Liver (tissue), 3 donors: ENCODE measurements at regions not wholly inside any gene's neighbourhood (a gene's known extent, or its start where the extent isn't known, plus 50 kb on each side); places are given as distances from the start of the nearest gene placed in this dataset.

Source experiments
- JUND ChIP-seq, 2 donors: IDR thresholded peaks; 2 replicates each; pipeline ENCODE4 v1.6.1; 2016; ENCODE audit warnings: antibody characterized with exemption in 2 of 2
- TF ChIP-seq, protein P1 (sequence below): fragments of 150-350 bp; IDR thresholded peaks from 2 replicates; pipeline ENCODE4 v1.5.1; 2017; ENCODE audit warnings: improper control_type of control experiment, low read depth, low read length; ENCODE audit not compliant: missing input control
- donor health status: healthy.
- donor health status: healthy.

DNA sequence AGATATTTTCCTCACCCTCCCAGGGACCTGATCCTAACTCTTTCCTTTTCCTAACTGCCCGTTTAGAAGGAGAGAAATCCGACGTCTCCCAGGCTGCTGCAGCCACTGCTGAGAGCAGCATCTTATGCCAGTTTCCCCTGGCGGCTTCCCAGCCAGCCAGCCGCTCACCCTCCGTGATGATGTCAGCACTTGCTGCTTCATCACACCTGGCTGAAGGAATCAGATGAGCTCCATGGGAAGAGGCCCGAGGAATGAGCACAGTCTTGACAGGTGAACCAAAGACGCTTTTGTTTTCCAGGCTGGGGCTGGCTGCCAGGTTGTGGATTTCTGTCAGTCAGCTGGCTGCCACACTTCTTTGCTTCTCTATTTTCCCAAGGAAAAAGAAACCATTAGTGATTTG is 445.1 kb upstream of the RBMS3 start:
- TF ChIP-seq, protein P1, sequence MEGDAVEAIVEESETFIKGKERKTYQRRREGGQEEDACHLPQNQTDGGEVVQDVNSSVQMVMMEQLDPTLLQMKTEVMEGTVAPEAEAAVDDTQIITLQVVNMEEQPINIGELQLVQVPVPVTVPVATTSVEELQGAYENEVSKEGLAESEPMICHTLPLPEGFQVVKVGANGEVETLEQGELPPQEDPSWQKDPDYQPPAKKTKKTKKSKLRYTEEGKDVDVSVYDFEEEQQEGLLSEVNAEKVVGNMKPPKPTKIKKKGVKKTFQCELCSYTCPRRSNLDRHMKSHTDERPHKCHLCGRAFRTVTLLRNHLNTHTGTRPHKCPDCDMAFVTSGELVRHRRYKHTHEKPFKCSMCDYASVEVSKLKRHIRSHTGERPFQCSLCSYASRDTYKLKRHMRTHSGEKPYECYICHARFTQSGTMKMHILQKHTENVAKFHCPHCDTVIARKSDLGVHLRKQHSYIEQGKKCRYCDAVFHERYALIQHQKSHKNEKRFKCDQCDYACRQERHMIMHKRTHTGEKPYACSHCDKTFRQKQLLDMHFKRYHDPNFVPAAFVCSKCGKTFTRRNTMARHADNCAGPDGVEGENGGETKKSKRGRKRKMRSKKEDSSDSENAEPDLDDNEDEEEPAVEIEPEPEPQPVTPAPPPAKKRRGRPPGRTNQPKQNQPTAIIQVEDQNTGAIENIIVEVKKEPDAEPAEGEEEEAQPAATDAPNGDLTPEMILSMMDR = no peak
- no peak for TF ChIP-seq JUND (IDR thresholded peaks at IDR 0.05)
